GM18861 (cell line): ENCODE measurements at regions not wholly inside any gene's neighbourhood (a gene's known extent, or its start where the extent isn't known, plus 50 kb on each side); places are given as distances from the start of the nearest gene placed in this dataset.

Experiments
- ATAC-seq: cut with Tn5 transposase; IDR thresholded peaks from one replicate; pipeline ENCODE4 v1.9.1; 2021; ENCODE audit not compliant: unreplicated experiment

DNA sequence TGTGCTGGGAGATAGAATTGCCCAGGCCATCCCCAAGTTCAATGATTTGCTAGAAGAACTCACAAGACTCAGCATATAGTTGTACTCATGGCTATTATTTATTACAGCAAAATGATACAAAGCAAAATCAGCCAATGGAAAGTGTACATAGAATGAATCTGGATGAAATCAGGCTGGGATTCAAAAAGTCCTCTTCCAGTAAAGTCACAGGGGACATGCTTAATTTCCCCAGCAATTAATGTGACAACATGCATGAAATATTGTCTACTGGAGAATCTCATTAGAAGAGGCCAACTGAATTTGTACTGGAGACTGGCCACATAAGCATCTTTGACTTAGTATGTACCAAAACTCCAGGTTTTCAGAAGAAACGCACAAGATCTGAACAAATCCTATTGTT is 1043.1 kb downstream of the NAALADL2 start:
- no peak for ATAC-seq

DNA sequence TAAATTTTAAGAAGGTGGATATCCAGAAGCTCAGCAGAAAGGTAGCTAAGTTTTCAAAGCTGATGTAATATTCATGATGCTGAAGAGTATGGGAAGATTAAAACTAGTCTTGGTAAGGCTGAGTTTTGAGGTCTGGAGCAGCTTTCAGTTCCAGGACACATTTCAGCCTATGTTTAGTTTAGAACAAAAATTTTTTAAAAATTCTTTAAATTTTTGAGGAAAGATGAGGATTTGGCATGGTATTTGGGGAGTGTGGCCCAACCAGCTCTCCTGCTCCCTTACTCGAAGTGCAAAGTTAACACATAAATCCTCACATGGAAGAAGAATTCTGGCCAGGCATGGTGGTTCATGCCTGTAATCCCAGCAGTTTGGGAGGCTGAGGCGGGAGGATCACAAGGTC is 1039.1 kb downstream of the NAALADL2 start:
- no peak for ATAC-seq

DNA sequence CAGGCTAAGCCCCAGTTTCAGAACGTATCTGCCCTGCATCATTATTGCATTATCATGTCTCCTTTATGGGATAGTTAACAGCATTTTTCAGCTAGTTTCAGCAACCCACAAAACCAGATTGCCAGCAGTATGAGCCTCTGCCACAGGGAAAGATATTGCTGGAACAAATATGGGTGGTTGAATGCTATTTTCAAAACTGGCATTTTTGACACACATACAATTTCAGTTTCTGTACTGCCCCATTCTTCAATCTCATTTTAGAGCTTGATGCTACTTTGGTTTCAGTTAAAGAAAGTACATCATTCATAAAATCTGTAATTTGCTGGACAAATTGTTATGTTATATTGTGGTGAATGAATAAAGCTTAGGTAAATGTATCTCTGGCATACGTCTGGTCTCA is 1037.5 kb downstream of the NAALADL2 start:
- ATAC-seq = no peak

DNA sequence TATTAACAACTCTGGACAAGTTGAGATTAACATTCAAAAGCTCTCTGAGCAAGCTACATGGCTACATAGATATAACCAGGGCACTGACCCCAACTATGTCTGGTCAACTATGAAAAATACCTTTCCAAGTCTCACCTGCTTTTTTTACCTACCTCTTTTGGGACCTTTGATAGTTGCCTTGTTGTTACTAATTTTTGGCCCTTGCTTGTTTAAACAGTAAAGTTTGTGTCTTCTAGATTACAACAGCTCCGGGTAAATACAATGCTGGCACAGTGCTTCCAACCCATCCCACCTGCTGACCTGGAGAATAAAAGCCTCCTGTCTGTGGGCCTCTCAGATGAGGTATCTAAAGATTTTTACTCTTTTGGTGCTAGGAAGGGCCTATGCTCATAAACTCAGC is 1036.6 kb downstream of the NAALADL2 start:
- no peak for ATAC-seq

DNA sequence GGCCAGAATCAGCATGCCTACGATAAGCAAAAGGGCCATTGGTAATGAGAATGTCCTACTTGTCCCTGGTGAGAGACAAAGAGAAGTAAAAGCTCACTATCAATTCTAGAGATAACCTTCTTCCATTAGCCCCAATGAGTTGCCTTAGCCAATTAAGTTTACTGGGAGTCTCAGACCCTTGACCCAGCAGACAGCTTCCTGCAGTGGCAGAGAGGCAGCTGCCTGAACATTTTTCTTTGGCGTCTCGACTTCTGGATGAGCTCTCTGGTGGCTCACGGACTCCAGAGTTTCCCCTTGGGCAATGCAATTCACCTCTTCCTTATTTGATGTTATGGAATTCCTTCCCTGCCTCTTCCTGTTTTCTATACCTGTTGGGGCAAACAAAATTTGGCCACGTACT is 1034.4 kb downstream of the NAALADL2 start:
- ATAC-seq = no peak

DNA sequence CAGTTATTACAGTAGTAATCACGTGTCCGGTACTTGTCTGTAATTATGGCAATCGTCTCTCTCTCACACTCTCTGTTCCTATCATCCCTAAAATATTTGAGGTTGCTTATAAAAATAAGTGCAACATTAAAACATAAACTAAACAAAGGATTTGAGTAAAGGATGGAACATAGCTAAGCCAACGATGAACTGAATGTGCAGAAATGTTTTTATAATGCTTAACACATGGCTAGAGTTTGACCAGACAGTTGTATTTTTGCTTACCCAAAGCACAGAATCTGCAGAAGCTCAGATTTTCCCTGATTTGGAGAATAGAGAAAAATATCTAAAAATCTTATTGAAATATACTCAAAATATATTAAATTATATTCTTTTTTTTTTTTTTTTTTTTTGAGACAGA is 1030.9 kb downstream of the NAALADL2 start:
- ATAC-seq = no peak

DNA sequence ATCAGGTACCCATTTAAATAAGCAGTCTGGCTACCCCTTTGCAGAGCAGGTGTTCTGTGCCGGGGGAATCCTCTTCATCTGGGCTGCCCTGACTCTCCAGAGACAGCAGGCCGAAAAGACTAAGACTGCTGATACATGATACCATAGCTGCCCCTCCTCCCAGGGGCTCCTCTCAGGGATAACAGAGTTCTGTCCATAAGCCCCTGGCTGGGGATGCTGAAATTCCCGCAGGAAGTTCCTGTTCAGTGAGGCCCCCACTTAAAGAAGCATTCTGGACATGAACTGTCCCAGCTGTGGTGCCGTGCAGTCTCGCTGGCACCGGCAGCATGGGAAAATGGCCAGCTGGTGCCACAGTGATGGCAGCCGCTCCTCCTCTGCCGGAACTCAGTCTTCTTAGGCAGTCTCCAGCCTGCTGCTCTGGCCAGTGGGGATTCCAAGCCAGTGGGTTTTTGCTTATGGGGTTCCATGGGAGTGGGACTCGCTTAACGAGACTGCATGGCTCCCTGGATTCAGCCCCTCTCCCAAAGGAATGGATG is 1026.2 kb downstream of the NAALADL2 start:
- no peak for ATAC-seq

DNA sequence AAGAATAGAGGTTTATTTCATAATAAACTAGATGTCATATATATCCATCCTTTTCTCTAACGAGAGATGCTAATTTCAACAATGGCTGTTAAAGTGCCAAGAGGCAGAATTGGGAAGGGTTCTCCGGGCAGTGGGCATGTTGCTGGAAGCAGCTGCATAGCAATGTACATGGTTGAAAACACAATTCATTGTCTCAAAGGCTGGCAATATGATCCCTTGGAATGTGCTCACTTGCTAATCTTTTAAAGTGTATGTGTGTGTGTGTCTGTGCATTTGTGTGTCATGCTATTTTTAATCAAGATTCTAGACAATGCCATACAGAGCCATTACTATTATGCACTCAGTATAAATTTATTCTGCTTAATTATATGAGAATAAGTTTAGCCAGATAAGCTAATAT is 1020.3 kb downstream of the NAALADL2 start:
- ATAC-seq = no peak

DNA sequence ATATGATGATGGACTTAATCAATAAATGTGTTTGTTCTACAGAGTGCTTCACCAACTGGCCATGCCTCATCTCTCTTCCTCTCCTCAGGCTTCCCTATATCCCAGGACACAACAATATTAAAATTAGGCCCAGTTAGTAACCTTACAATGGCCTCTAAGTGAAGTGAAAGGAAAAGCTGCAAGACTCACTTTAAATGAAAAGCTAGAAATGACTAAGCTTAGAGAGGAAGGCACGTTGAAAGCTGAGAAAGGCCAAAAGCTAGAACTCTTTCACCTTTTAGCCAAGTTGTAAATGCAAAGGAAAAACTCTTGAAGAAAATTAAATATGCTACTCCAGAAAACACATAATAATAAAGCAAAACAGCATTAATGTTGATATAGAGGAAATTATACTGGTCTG is 1010.3 kb downstream of the NAALADL2 start:
- peak; percentile 73 for ATAC-seq

DNA sequence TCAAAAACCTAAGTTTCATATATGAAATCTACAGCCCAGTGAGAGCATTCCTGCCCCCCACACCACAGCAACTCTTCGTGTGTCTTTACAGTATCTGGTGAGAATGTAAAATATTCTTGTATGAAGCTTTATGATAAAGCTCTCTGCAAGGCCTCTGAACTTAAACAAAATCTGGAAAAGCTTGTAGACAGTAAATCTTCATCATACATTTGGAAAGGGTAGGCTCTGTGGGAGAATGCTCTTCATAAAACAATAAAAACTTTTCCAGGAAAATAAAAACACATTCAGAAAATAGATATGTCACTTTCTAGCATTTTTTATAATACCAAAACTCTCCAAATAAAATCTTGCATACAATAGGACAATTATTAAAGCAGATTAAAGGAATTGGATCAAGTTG is 1009.5 kb downstream of the NAALADL2 start:
- ATAC-seq = no peak

DNA sequence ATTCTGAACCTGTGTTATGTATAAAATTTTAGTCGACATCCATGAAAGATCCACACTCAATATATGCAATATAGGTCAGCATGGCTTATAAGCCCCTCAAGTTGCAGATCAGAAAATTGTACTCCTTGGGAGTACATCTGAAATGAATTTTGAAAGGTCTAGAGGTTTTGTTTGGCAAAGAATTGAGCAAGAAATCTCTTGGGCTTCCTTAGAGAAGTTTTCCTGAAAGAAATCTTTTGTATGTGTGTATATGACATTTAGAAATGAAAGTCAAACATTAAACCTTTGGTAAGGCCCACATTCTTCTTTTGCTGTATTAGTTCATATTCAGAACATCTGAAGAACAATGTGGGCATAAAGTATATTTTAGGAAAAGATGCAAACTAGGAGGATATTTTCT is 1006.6 kb downstream of the NAALADL2 start:
- no peak for ATAC-seq

DNA sequence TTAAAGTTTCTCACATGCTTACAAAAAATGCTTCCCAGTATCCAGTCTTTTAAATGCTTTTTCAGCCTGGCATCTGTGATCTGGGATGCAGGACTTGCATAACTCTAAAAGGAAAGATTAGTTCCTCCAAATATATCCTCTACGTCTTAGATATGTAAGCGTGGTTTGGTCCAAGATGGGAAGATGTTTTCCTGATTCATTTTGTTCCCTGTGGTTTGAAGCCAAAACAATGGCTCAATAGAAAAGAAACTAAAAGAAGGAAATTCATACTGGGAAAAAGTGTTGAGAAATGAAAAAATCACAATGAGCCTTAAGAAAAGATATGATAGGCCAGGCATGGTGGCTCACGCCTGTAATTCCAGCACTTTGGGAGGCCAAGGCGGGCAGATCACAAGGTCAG is 1002.8 kb downstream of the NAALADL2 start:
- ATAC-seq = no peak
